Endodermal cell (in vitro differentiated cells): ENCODE measurements at regions not wholly inside any gene's neighbourhood (a gene's known extent, or its start where the extent isn't known, plus 50 kb on each side); places are given as distances from the start of the nearest gene placed in this dataset.
"Not testable (repeated sequence)": the region's sequence is repeated elsewhere in the genome, so short reads cannot be mapped to it uniquely, and the experiment has no call there.

Experiments used
- DNase-seq: peaks from one replicate; pipeline ENCODE4 v3.0.0-alpha.2; 2017
- H3K27ac ChIP-seq: 2 replicates; pipeline ENCODE4 v1.5.1; 2013; ENCODE audit warnings: mild to moderate bottlenecking, low read depth, low read length, moderate library complexity
- H3K27me3 ChIP-seq: 2 replicates; pipeline ENCODE4 v1.6.1; 2013; ENCODE audit warnings: mild to moderate bottlenecking, low read length, moderate library complexity; ENCODE audit not compliant: insufficient read depth, control insufficient read depth, poor library complexity, severe bottlenecking
- H3K36me3 ChIP-seq: 2 replicates; pipeline ENCODE4 v1.7.0; 2013; ENCODE audit warnings: mild to moderate bottlenecking, low read length, moderate library complexity; ENCODE audit not compliant: control insufficient read depth, insufficient read depth
- H3K4me1 ChIP-seq: one replicate; pipeline ENCODE4 v1.7.0; 2013; ENCODE audit warnings: low read length; ENCODE audit not compliant: control insufficient read depth, insufficient read depth
- H3K4me3 ChIP-seq: 2 replicates; pipeline ENCODE4 v1.5.1; 2013; ENCODE audit warnings: mild to moderate bottlenecking, low read length, moderate library complexity
- H3K9ac ChIP-seq: 2 replicates; pipeline ENCODE4 v1.6.1; 2013; ENCODE audit warnings: mild to moderate bottlenecking, low read length, moderate library complexity; ENCODE audit not compliant: poor library complexity, severe bottlenecking; ENCODE audit errors: extremely low read depth
- H3K9me3 ChIP-seq: 2 replicates; pipeline ENCODE4 v1.6.1; 2013; ENCODE audit warnings: mild to moderate bottlenecking, low read length, moderate library complexity; ENCODE audit not compliant: control insufficient read depth
- H3K27ac Mint-ChIP-seq: 2 replicates; pipeline ENCODE4 v1.8.0; 2020; ENCODE audit warnings: mixed read lengths
- H3K27me3 Mint-ChIP-seq: 2 replicates; pipeline ENCODE4 v1.8.0; 2021; ENCODE audit warnings: mild to moderate bottlenecking, mixed read lengths; ENCODE audit not compliant: insufficient read depth
- H3K36me3 Mint-ChIP-seq: 2 replicates; pipeline ENCODE4 v1.8.0; 2020; ENCODE audit warnings: low read depth, mixed read lengths
- H3K4me1 Mint-ChIP-seq: 2 replicates; pipeline ENCODE4 v1.8.0; 2020; ENCODE audit warnings: mixed read lengths
- H3K4me3 Mint-ChIP-seq: 2 replicates; pipeline ENCODE4 v1.8.0; 2020; ENCODE audit warnings: mild to moderate bottlenecking, moderate library complexity, mixed read lengths
- H3K9me3 Mint-ChIP-seq: 2 replicates; pipeline ENCODE4 v1.8.0; 2020; ENCODE audit warnings: mild to moderate bottlenecking, mixed read lengths
- CTCF ChIP-seq: fragments of 200-600 bp; sonication (generic); conservative IDR thresholded peaks from 2 replicates; pipeline ENCODE4 v1.5.0; 2021; ENCODE audit warnings: antibody characterized with exemption, mild to moderate bottlenecking
- WGBS, 2 experiments: methylation state at CpG; one replicate each; pipeline versions ENCODE4 v1.1.5 to v1.1.7; 2013; ENCODE audit warnings: missing lambda C conversion rate in 2 of 2, mixed read lengths in 1 of 2; ENCODE audit not compliant: insufficient coverage in 1 of 2, insufficient read length in 1 of 2; 5-methylcytosine and 5-hydroxymethylcytosine counted together

GRCh38 chr12:9424175-9424740 is 183.5 kb downstream of the KLRB1 start:
- H3K9me3 ChIP-seq, H3K4me3 Mint-ChIP-seq, H3K27me3 ChIP-seq, H3K9me3 Mint-ChIP-seq, H3K27ac ChIP-seq, H3K36me3 ChIP-seq, H3K9ac ChIP-seq, H3K27me3 Mint-ChIP-seq, H3K27ac Mint-ChIP-seq, H3K4me3 ChIP-seq, H3K4me1 ChIP-seq, H3K4me1 Mint-ChIP-seq: not testable (repeated sequence)
- WGBS, 2 experiments: 77 to 100% methylated on average over 3 to 9 of the region's 9 CpGs
- TF ChIP-seq CTCF: peak; percentile 13
- DNase-seq: peak; percentile 20
- H3K36me3 Mint-ChIP-seq: peaks cover 28% of the 10 kb centered on the region

GRCh38 chr12:9422689-9423088 is 185.0 kb downstream of the KLRB1 start:
- not testable (repeated sequence) for H3K4me1 ChIP-seq, H3K9me3 Mint-ChIP-seq, H3K27me3 Mint-ChIP-seq, H3K27me3 ChIP-seq, H3K4me3 ChIP-seq, H3K9me3 ChIP-seq, H3K9ac ChIP-seq, H3K4me3 Mint-ChIP-seq, H3K4me1 Mint-ChIP-seq, H3K27ac ChIP-seq, DNase-seq, H3K27ac Mint-ChIP-seq, H3K36me3 ChIP-seq
- WGBS, 2 experiments: no CpG with 5 or more reads among the region's 2 CpGs
- H3K36me3 Mint-ChIP-seq: peaks cover 28% of the 10 kb centered on the region

- not testable (repeated sequence) for H3K27me3 Mint-ChIP-seq, H3K4me3 Mint-ChIP-seq, H3K27me3 ChIP-seq, H3K4me1 ChIP-seq, H3K9me3 Mint-ChIP-seq, H3K27ac ChIP-seq, H3K4me1 Mint-ChIP-seq, H3K4me3 ChIP-seq, H3K36me3 ChIP-seq, H3K9ac ChIP-seq, H3K27ac Mint-ChIP-seq, H3K9me3 ChIP-seq
- WGBS, 2 experiments: 98% methylated on average over 6 of the region's 18 CpGs; no CpG with 5 or more reads in 1 of the 2 experiments
- H3K36me3 Mint-ChIP-seq: peaks cover 24% of the 10 kb centered on the region
- peak; percentile 20 for DNase-seq
Observed at GRCh38 chr12:9421520-9422086, 186.1 kb downstream of the KLRB1 start.

- H3K4me1 Mint-ChIP-seq: not testable (repeated sequence)
- peak; percentile 29 for DNase-seq
Observed at GRCh38 chr12:9420817-9421519, 186.7 kb downstream of the KLRB1 start.

GRCh38 chr12:9418669-9419041 is 189.1 kb downstream of the KLRB1 start:
- H3K27me3 Mint-ChIP-seq, H3K27ac ChIP-seq, H3K4me3 Mint-ChIP-seq, H3K4me1 ChIP-seq, H3K4me1 Mint-ChIP-seq, H3K27me3 ChIP-seq, H3K36me3 ChIP-seq, DNase-seq, H3K4me3 ChIP-seq, H3K9me3 Mint-ChIP-seq, H3K9me3 ChIP-seq, H3K27ac Mint-ChIP-seq, H3K9ac ChIP-seq: not testable (repeated sequence)
- WGBS, 2 experiments: 95% methylated on average over 7 of the region's 14 CpGs; no CpG with 5 or more reads in 1 of the 2 experiments
- H3K36me3 Mint-ChIP-seq: peaks cover 14% of the 10 kb centered on the region

More at GRCh38 chr12:9420817-9421519, 186.7 kb downstream of the KLRB1 start:
- H3K9ac ChIP-seq, H3K9me3 ChIP-seq, H3K27me3 ChIP-seq, H3K4me1 ChIP-seq, H3K27me3 Mint-ChIP-seq, H3K4me3 Mint-ChIP-seq, H3K27ac ChIP-seq, H3K4me3 ChIP-seq, H3K27ac Mint-ChIP-seq, H3K9me3 Mint-ChIP-seq, H3K36me3 ChIP-seq: not testable (repeated sequence)
- H3K36me3 Mint-ChIP-seq: peaks cover 20% of the 10 kb centered on the region
- 93 to 100% methylated on average over 1 to 14 of the region's 21 CpGs for WGBS, 2 experiments

- H3K27me3 ChIP-seq, H3K4me3 Mint-ChIP-seq, H3K36me3 Mint-ChIP-seq, H3K9me3 ChIP-seq, H3K9ac ChIP-seq, H3K27me3 Mint-ChIP-seq, H3K4me3 ChIP-seq, H3K27ac ChIP-seq, H3K4me1 ChIP-seq, H3K36me3 ChIP-seq, H3K4me1 Mint-ChIP-seq, H3K27ac Mint-ChIP-seq, H3K9me3 Mint-ChIP-seq: not testable (repeated sequence)
- 77% methylated on average over 7 of the region's 16 CpGs; no CpG with 5 or more reads in 1 of the 2 experiments for WGBS, 2 experiments
- peak; percentile 9 for DNase-seq
Observed at GRCh38 chr12:9417947-9418668, 189.6 kb downstream of the KLRB1 start.
